Endothelial cell of umbilical vein (primary cell): ENCODE measurements at regions not wholly inside any gene's neighbourhood (a gene's known extent, or its start where the extent isn't known, plus 50 kb on each side); places are given as distances from the start of the nearest gene placed in this dataset.

Source experiments
- CTCF ChIP-seq, 2 donors: IDR thresholded peaks; 1 replicate in 1 of 2; 2 replicates in 1 of 2; pipeline ENCODE4 v1.5.1; 2011; ENCODE audit warnings: low read length in 2 of 2, mild to moderate bottlenecking in 2 of 2, moderate library complexity in 2 of 2, control low read depth in 1 of 2, inconsistent platforms in 1 of 2, low read depth in 1 of 2; ENCODE audit not compliant: insufficient read depth in 1 of 2; ENCODE audit errors: extremely low read depth in 1 of 2
- EZH2 ChIP-seq: IDR thresholded peaks from 2 replicates; pipeline ENCODE4 v1.6.1; 2012; ENCODE audit warnings: borderline replicate concordance, low read depth, mild to moderate bottlenecking, moderate library complexity, low read length, inconsistent platforms; ENCODE audit not compliant: severe bottlenecking
- FOS ChIP-seq: IDR thresholded peaks from 2 replicates; pipeline ENCODE4 v1.6.1; 2011; ENCODE audit warnings: mild to moderate bottlenecking, low read length, moderate library complexity, borderline replicate concordance; ENCODE audit not compliant: insufficient read depth
- GATA2 ChIP-seq: IDR thresholded peaks from 2 replicates; pipeline ENCODE4 v1.7.0; 2011; ENCODE audit warnings: low read depth, mild to moderate bottlenecking, moderate library complexity, mixed read lengths, low read length; ENCODE audit not compliant: insufficient read length, insufficient read depth
- JUN ChIP-seq: IDR thresholded peaks from 2 replicates; pipeline ENCODE4 v1.6.1; 2011; ENCODE audit warnings: borderline replicate concordance, low read depth; ENCODE audit not compliant: insufficient read length, insufficient read depth
- MAX ChIP-seq: IDR thresholded peaks from 2 replicates; pipeline ENCODE4 v1.6.1; 2011; ENCODE audit not compliant: insufficient read depth, insufficient read length
- MYC ChIP-seq: IDR thresholded peaks from one replicate; pipeline ENCODE4 v1.6.1; 2011; ENCODE audit warnings: mild to moderate bottlenecking, low read depth, low read length
- POLR2A ChIP-seq: IDR thresholded peaks from 2 replicates; pipeline ENCODE4 v1.6.1; 2012; ENCODE audit warnings: low read depth, mild to moderate bottlenecking, control low read depth, low read length
- POLR2AphosphoS5 ChIP-seq: IDR thresholded peaks from 2 replicates; pipeline ENCODE4 v1.6.1; 2012; ENCODE audit warnings: low read depth, mild to moderate bottlenecking, control low read depth, low read length, moderate library complexity; ENCODE audit not compliant: insufficient read depth

GRCh38 chr7:84629216-84629615 lies 434.6 kb upstream of the SEMA3A start:
- no peak for TF ChIP-seq POLR2AphosphoS5
- TF ChIP-seq CTCF (IDR thresholded peaks at IDR 0.05; ENCODE audit: extremely low read depth in 1 of 2, insufficient read depth in 1 of 2, low read depth in 1 of 2, low read length in 2 of 2), result no peak
- TF ChIP-seq EZH2, result no peak
- no peak for TF ChIP-seq FOS
- no peak for TF ChIP-seq POLR2A
- no peak for TF ChIP-seq MAX
- TF ChIP-seq MYC, result no peak
- no peak for TF ChIP-seq GATA2
- no peak for TF ChIP-seq JUN
